22Rv1 (cell line): ENCODE measurements at regions not wholly inside any gene's neighbourhood (a gene's known extent, or its start where the extent isn't known, plus 50 kb on each side); places are given as distances from the start of the nearest gene placed in this dataset.

Source experiments
- CTCF ChIP-seq: fragments of 450-650 bp; IDR thresholded peaks from 2 replicates; pipeline ENCODE4 v1.5.1; 2017; ENCODE audit warnings: mild to moderate bottlenecking
- ZFX ChIP-seq: fragments of 450-650 bp; IDR thresholded peaks from 2 replicates; pipeline ENCODE4 v1.6.1; 2017; ENCODE audit warnings: antibody characterized with exemption, borderline replicate concordance

- TF ChIP-seq CTCF (no peak), ZFX (no peak)
Observed at GRCh38 chr4:123158576-123158975, 236.2 kb upstream of the NUDT6 start.
